Natural killer cell (primary cell): ENCODE measurements at regions not wholly inside any gene's neighbourhood (a gene's known extent, or its start where the extent isn't known, plus 50 kb on each side); places are given as distances from the start of the nearest gene placed in this dataset.
A peak's percentile ranks its signal among the peaks of the same experiment; 100 is the strongest.

Experiments used
- ATAC-seq, 3 donors: fragments of 150-1000 bp in 2 of 3; fragments of 200-7000 bp in 1 of 3; cut with Tn5 transposase; 1 replicate in 1 of 3; 2 replicates in 2 of 3; pipeline ENCODE4 v1.10.0; 2021; ENCODE audit warnings: mild to moderate bottlenecking in 2 of 3, moderate library complexity in 2 of 3
- DNase-seq, 2 donors: peaks; one replicate each; pipeline versions ENCODE4 v3.0.0 to v3.0.0-alpha.2; 2013 to 2021; ENCODE audit warnings: mixed read lengths in 1 of 2
- H3K27ac ChIP-seq: one replicate; pipeline ENCODE4 v1.5.1; 2013; ENCODE audit warnings: mild to moderate bottlenecking, low read length
- H3K27me3 ChIP-seq: one replicate; pipeline ENCODE4 v1.6.1; 2013; ENCODE audit warnings: low read length; ENCODE audit not compliant: control insufficient read depth, insufficient read depth
- H3K36me3 ChIP-seq: one replicate; pipeline ENCODE4 v1.6.1; 2013; ENCODE audit warnings: low read length; ENCODE audit not compliant: control insufficient read depth, insufficient read depth
- H3K4me1 ChIP-seq: one replicate; pipeline ENCODE4 v1.6.1; 2013; ENCODE audit warnings: low read length; ENCODE audit not compliant: control insufficient read depth, insufficient read depth
- H3K4me3 ChIP-seq: one replicate; pipeline ENCODE4 v1.5.1; 2013; ENCODE audit warnings: low read length
- H3K9me3 ChIP-seq: one replicate; pipeline ENCODE4 v1.6.1; 2013; ENCODE audit warnings: low read length; ENCODE audit not compliant: control insufficient read depth, insufficient read depth
- H3K27ac Mint-ChIP-seq, 2 donors: one replicate each; pipeline ENCODE4 v1.8.0; 2022; ENCODE audit warnings: mild to moderate bottlenecking in 2 of 2, mixed read lengths in 2 of 2, moderate library complexity in 1 of 2
- H3K27me3 Mint-ChIP-seq, 2 donors: one replicate each; pipeline ENCODE4 v1.8.0; 2022; ENCODE audit warnings: low read depth in 2 of 2, mixed read lengths in 2 of 2
- H3K36me3 Mint-ChIP-seq: one replicate; pipeline ENCODE4 v1.8.0; 2022; ENCODE audit warnings: mixed read lengths
- H3K4me1 Mint-ChIP-seq, 2 donors: one replicate each; pipeline ENCODE4 v1.8.0; 2022; ENCODE audit warnings: mixed read lengths in 2 of 2
- H3K4me3 Mint-ChIP-seq: one replicate; pipeline ENCODE4 v1.8.0; 2022; ENCODE audit warnings: mild to moderate bottlenecking, moderate library complexity, mixed read lengths
- H3K9me3 Mint-ChIP-seq, 2 donors: one replicate each; pipeline ENCODE4 v1.8.0; 2022; ENCODE audit warnings: mixed read lengths in 2 of 2
- CTCF ChIP-seq: fragments of 200-600 bp; IDR thresholded peaks from one replicate; pipeline ENCODE4 v1.8.0; 2022; ENCODE audit warnings: antibody characterized with exemption
- WGBS: methylation state at CpG from one replicate; pipeline ENCODE4 v1.1.7; 2013; ENCODE audit warnings: missing lambda C conversion rate; ENCODE audit not compliant: insufficient coverage; 5-methylcytosine and 5-hydroxymethylcytosine counted together
- intact Hi-C: fragments of 100-400 bp; cut with micrococcal nuclease; formaldehyde crosslinking; loops from one replicate; pipeline ENCODE4 v1.14.2; 2022

GRCh38 chr1:58999676-59000075 is 215.8 kb upstream of the JUN start:
- Histone ChIP-seq H3K36me3 (no peaks in the 10 kb centered on the region), H3K27ac (no peak overlapping the region), H3K4me1 (no peaks in the 10 kb centered on the region), H3K27me3 (no peaks in the 10 kb centered on the region), H3K4me3 (no peak overlapping the region), H3K9me3 (no peaks in the 10 kb centered on the region)
- WGBS, result 75% methylated on average over 8 of the region's 8 CpGs
- H3K9me3 Mint-ChIP-seq, result no peaks in the 10 kb centered on the region
- no peaks in the 10 kb centered on the region for H3K36me3 Mint-ChIP-seq
- DNase-seq, result no peak
- H3K27ac Mint-ChIP-seq, result no peak overlapping the region
- H3K4me1 Mint-ChIP-seq, result peaks cover 14 to 22% of the 10 kb centered on the region in 2 donors
- no peak for ATAC-seq
- H3K4me3 Mint-ChIP-seq, result no peak overlapping the region
- no peaks in the 10 kb centered on the region for H3K27me3 Mint-ChIP-seq
- TF ChIP-seq CTCF, result no peak
- intact Hi-C loops, result loop anchor here (10.0 kb wide), 1 partner anchor 95 kb away; no protein-coding TSS in a partner anchor

- H3K4me3 ChIP-seq, result no peak overlapping the region
- peak overlapping the region; percentile 59 for H3K4me3 Mint-ChIP-seq
- H3K27me3 Mint-ChIP-seq, result no peaks in the 10 kb centered on the region
- H3K4me1 Mint-ChIP-seq, result peaks cover 49% of the 10 kb centered on the region in 2 donors
- no peaks in the 10 kb centered on the region for H3K9me3 Mint-ChIP-seq
- DNase-seq, result no peak
- H3K27me3 ChIP-seq, result no peaks in the 10 kb centered on the region
- 100% methylated on average over 2 of the region's 2 CpGs for WGBS
- H3K27ac ChIP-seq, result peak overlapping the region; percentile 48
- no peaks in the 10 kb centered on the region for H3K9me3 ChIP-seq
- peak overlapping the region; percentile 74 to 86 for H3K27ac Mint-ChIP-seq
- H3K4me1 ChIP-seq, result peaks cover 40% of the 10 kb centered on the region
- H3K36me3 Mint-ChIP-seq, result no peaks in the 10 kb centered on the region
- TF ChIP-seq CTCF, result no peak
- ATAC-seq, result no peak
- intact Hi-C loops, result loop anchor here (5.0 to 10.0 kb wide), 2 partner anchors 43 to 100 kb away; no protein-coding TSS in a partner anchor
- no peaks in the 10 kb centered on the region for H3K36me3 ChIP-seq
These were observed 220.9 kb upstream of the JUN start for GRCh38 chr1:59004755-59005154.

DNA sequence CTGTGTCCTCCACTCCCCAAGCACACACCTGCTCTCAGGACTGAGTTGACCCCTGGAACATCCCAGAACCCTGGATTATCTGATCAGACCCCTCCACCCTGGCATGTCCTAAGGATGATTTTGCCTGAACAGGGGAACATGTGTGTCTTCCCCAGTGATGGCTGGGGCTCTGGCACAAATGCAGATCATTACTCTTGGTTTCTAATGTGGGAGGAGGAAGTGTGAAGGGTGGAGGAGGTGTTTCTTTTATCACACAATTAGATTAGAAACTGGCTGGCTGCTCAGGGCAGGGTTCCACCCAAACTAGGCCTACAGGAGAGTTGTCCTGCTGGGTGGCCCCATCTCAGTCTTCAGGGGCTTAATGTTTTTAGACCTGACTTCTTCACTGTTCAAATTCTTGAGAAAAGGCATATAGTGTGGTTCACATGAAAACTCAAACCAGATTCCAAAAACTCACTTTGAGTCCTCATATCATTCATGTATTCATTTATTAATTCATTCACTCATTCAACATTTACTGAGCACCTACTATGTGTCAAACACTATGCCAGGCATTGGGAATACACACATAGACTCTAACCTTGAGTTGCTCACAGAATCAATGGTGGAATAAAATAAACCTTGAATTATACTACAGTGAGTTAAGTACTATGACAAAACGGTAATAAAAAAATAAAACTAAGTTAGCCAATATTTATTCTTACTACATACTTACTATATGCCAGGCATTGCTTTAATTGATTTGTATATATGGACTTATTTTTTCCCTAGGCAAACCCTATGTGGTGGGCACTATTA is 221.8 kb upstream of the JUN start:
- H3K27me3 ChIP-seq, result no peaks in the 10 kb centered on the region
- no peaks in the 10 kb centered on the region for H3K9me3 Mint-ChIP-seq
- H3K27ac Mint-ChIP-seq, result peak overlapping the region; percentile 74 to 86
- ATAC-seq (peak; percentile 73 to 85 (median 76)), DNase-seq (peak in 1 of 2 donors; percentile 17)
- intact Hi-C loops, result loop anchor here (5.0 to 10.0 kb wide), 2 partner anchors 42 to 101 kb away; no protein-coding TSS in a partner anchor
- no peaks in the 10 kb centered on the region for H3K36me3 Mint-ChIP-seq
- no CpG with 5 or more reads among the region's 1 CpG for WGBS
- H3K36me3 ChIP-seq, result no peaks in the 10 kb centered on the region
- peaks cover 0 to 2% of the 10 kb centered on the region in 2 donors for H3K27me3 Mint-ChIP-seq
- no peak for TF ChIP-seq CTCF
- peak overlapping the region; percentile 59 for H3K4me3 Mint-ChIP-seq
- H3K27ac ChIP-seq, result peak overlapping the region; percentile 48
- peaks cover 40% of the 10 kb centered on the region for H3K4me1 ChIP-seq
- no peak overlapping the region for H3K4me3 ChIP-seq
- H3K9me3 ChIP-seq, result no peaks in the 10 kb centered on the region
- H3K4me1 Mint-ChIP-seq, result peaks cover 49 to 50% of the 10 kb centered on the region in 2 donors
